ENCODE measurements at regions not wholly inside any gene's neighbourhood (a gene's known extent, or its start where the extent isn't known, plus 50 kb on each side); places are given as distances from the start of the nearest gene placed in this dataset.
"Not testable (repeated sequence)": the region's sequence is repeated elsewhere in the genome, so short reads cannot be mapped to it uniquely, and the experiment has no call there.

DNA sequence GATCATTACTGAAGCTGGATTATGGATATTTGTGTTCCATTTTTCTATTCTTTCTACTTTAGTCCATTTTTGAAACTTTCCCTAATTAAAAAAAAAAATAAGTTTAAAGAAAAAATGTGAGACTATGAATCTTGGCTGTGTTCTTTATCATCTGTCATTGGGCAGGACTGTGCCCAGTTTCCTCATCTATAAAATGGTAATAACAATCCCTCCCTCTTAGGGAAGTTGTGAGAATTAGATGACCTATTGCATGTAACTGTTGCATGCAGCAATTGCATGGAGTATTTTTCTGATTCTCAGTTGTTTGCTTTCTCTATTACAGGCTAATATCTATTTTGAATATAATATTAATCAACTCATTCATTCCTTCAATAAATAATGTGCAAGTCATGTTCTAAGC is 108.2 kb upstream of the LOC128125822 start:
- no peak overlapping the region for H3K27ac ChIP-seq
- TF ChIP-seq, protein P1, sequence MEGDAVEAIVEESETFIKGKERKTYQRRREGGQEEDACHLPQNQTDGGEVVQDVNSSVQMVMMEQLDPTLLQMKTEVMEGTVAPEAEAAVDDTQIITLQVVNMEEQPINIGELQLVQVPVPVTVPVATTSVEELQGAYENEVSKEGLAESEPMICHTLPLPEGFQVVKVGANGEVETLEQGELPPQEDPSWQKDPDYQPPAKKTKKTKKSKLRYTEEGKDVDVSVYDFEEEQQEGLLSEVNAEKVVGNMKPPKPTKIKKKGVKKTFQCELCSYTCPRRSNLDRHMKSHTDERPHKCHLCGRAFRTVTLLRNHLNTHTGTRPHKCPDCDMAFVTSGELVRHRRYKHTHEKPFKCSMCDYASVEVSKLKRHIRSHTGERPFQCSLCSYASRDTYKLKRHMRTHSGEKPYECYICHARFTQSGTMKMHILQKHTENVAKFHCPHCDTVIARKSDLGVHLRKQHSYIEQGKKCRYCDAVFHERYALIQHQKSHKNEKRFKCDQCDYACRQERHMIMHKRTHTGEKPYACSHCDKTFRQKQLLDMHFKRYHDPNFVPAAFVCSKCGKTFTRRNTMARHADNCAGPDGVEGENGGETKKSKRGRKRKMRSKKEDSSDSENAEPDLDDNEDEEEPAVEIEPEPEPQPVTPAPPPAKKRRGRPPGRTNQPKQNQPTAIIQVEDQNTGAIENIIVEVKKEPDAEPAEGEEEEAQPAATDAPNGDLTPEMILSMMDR (conservative IDR thresholded peaks at IDR 0.05) = no peak

DNA sequence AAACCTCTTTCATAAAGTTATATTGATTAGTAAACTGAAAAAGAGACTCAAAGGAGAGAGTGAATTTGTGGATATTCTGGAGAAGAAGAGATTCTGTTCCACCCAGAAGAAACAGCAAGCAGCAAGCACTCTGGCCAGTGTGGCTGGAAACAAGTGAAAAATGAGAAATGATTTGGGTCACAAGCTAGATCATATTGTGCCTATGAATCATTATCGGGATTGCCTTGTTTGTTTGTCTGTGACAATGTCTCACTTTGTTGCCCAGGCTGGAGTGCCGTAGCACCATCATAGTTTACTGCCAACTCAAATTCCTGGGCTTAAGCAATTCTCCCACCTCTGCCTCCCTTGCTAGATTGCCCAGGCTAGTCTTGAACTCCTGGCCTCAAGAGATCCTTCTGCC is 106.5 kb upstream of the LOC128125822 start:
- H3K27ac ChIP-seq = no peak overlapping the region
- TF ChIP-seq, protein P1 (conservative IDR thresholded peaks at IDR 0.05) = no peak

- H3K27ac ChIP-seq = no peak overlapping the region
- TF ChIP-seq, protein P1 (conservative IDR thresholded peaks at IDR 0.05) = no peak
These were observed 106.0 kb upstream of the LOC128125822 start for GRCh38 chr6:63466242-63466733.

GRCh38 chr6:63467247-63467954 is 104.9 kb upstream of the LOC128125822 start:
- no peak overlapping the region for H3K27ac ChIP-seq
- TF ChIP-seq, protein P1 (conservative IDR thresholded peaks at IDR 0.05) = no peak

GRCh38 chr6:63471145-63471544 is 101.1 kb upstream of the LOC128125822 start:
- not testable (repeated sequence) for H3K27ac ChIP-seq

DNA sequence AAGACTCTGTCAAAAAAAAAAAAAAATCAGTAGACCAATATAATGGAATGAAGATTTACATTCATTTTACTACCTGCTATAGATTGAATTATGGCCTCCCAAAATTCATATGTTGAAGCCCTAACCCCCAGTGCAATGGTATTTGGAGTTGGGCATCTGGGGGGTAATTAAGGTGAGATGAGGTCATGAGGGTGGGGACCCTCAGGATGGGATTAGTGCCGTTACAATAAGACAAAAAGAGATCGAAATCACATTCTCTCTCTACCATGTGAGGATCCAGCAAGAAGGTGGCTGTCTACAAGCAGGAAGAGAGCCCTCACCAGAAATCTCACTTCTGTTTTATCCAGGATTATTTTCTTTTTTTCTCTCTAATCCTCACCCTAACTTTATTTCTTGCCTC is 100.6 kb upstream of the LOC128125822 start:
- no peak overlapping the region for H3K27ac ChIP-seq
- TF ChIP-seq, protein P1 (conservative IDR thresholded peaks at IDR 0.05) = no peak

GRCh38 chr6:63475707-63476106 is 96.6 kb upstream of the LOC128125822 start:
- TF ChIP-seq, protein P1 (conservative IDR thresholded peaks at IDR 0.05) = no peak
- H3K27ac ChIP-seq = no peak overlapping the region

DNA sequence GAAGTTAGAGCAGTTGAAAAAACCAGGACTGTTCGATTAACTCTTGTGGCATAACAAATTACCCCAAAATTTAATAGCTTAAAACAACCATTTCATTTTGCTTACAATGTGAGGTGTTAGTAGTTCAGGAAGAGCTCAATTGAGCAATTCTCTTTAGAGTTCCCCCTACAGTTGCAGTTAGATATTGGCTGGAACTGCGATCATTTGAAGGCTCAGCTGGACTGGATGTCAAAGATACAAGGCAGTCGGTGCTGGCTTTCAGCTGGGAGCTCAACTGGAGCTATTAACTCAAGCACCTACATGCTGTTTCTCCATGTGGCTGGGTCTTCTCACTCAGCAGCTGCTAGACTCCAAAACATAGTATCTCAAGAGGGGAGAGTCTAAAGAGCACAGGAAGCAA is 96.0 kb upstream of the LOC128125822 start:
- no peak overlapping the region for H3K27ac ChIP-seq
- TF ChIP-seq, protein P1 (conservative IDR thresholded peaks at IDR 0.05) = no peak
